ENCODE measurements at regions not wholly inside any gene's neighbourhood (a gene's known extent, or its start where the extent isn't known, plus 50 kb on each side); places are given as distances from the start of the nearest gene placed in this dataset.

GRCh38 chr4:122300776-122301175 lies 78.0 kb upstream of the ADAD1 start:
- in situ Hi-C loops (cut with HindIII; ENCODE audit: low sequenced_read_pairs) = loop anchor here (5.0 kb wide), 1 partner anchor 277 kb away; no protein-coding TSS in a partner anchor

- in situ Hi-C loops (cut with HindIII; ENCODE audit: low sequenced_read_pairs) = no loop called here
Observed at GRCh38 chr4:122305853-122306252, 73.0 kb upstream of the ADAD1 start.

GRCh38 chr4:122309988-122310626 lies 68.7 kb upstream of the ADAD1 start:
- in situ Hi-C loops (cut with HindIII; ENCODE audit: low sequenced_read_pairs) = no loop called here

- in situ Hi-C loops (cut with HindIII; ENCODE audit: low sequenced_read_pairs) = no loop called here
Observed at GRCh38 chr4:122313006-122313646, 65.7 kb upstream of the ADAD1 start.

- in situ Hi-C loops (cut with HindIII; ENCODE audit: low sequenced_read_pairs) = no loop called here
Observed at GRCh38 chr4:122326908-122327307, 51.9 kb upstream of the ADAD1 start.

- in situ Hi-C loops (cut with HindIII; ENCODE audit: low sequenced_read_pairs) = no loop called here
Observed at GRCh38 chr4:122328893-122329292, 49.9 kb upstream of the ADAD1 start.

Data from endothelial cell of hepatic sinusoid (primary cell).